ENCODE measurements at regions not wholly inside any gene's neighbourhood (a gene's known extent, or its start where the extent isn't known, plus 50 kb on each side); places are given as distances from the start of the nearest gene placed in this dataset.

- TF ChIP-seq CTCF (IDR thresholded peaks at IDR 0.05 in 2 of 3, conservative IDR thresholded peaks at IDR 0.05 in 1 of 3; ENCODE audit: borderline replicate concordance in 1 of 3, insufficient read depth in 1 of 3, low read depth in 2 of 3, low read length in 2 of 3) = no peak
- TF ChIP-seq JUND (IDR thresholded peaks at IDR 0.05) = no peak
- no peak for TF ChIP-seq ZFX (IDR thresholded peaks at IDR 0.05)
- TF ChIP-seq SIN3A (IDR thresholded peaks at IDR 0.05; ENCODE audit: low read depth) = no peak
- TF ChIP-seq EZH2 (IDR thresholded peaks at IDR 0.05) = no peak
- TF ChIP-seq RAD21 (IDR thresholded peaks at IDR 0.05; ENCODE audit: low read depth) = no peak
- no peak for TF ChIP-seq POLR2A (IDR thresholded peaks at IDR 0.05; ENCODE audit: borderline replicate concordance, extremely low read depth, insufficient read depth, insufficient read length)
- no peak for TF ChIP-seq REST (IDR thresholded peaks at IDR 0.05; ENCODE audit: low read depth)
- TF ChIP-seq ZNF274 (IDR thresholded peaks at IDR 0.05; ENCODE audit: low read depth, low read length) = no peak
- TF ChIP-seq CEBPB (IDR thresholded peaks at IDR 0.05; ENCODE audit: low read depth) = no peak
- TF ChIP-seq ATF3 (IDR thresholded peaks at IDR 0.05) = no peak
- no peak for TF ChIP-seq YY1 (IDR thresholded peaks at IDR 0.05; ENCODE audit: extremely low read depth, insufficient replicate concordance, low read depth, low read length)
- no peak for TF ChIP-seq FOSL1 (IDR thresholded peaks at IDR 0.05; ENCODE audit: low read depth)
- TF ChIP-seq MAX (IDR thresholded peaks at IDR 0.05) = no peak
Measured at GRCh38 chr5:42242881-42243485, 180.3 kb upstream of the GHR start.
